ENCODE measurements at regions not wholly inside any gene's neighbourhood (a gene's known extent, or its start where the extent isn't known, plus 50 kb on each side); places are given as distances from the start of the nearest gene placed in this dataset.

GRCh38 chr2:208827549-208828221 is 421.1 kb downstream of the PTH2R start:
- TF ChIP-seq CTCF (IDR thresholded peaks at IDR 0.05), result no peak
- TF ChIP-seq POLR2A (IDR thresholded peaks at IDR 0.05), result no peak
